Neuronal stem cell (in vitro differentiated cells): ENCODE measurements at regions not wholly inside any gene's neighbourhood (a gene's known extent, or its start where the extent isn't known, plus 50 kb on each side); places are given as distances from the start of the nearest gene placed in this dataset.

Experiments
- DNase-seq: peaks from one replicate; pipeline ENCODE4 v3.0.0-alpha.2; 2013; ENCODE audit warnings: low spot score
- H2AFZ ChIP-seq: one replicate; pipeline ENCODE4 v1.6.1; 2013; ENCODE audit warnings: mild to moderate bottlenecking, low read length, inconsistent platforms
- H2AK5ac ChIP-seq: 2 replicates; pipeline ENCODE4 v1.6.1; 2013; ENCODE audit warnings: low read depth, mild to moderate bottlenecking, inconsistent platforms, low read length, moderate library complexity, mixed read lengths
- H2BK120ac ChIP-seq: 2 replicates; pipeline ENCODE4 v1.6.1; 2013; ENCODE audit warnings: low read depth, mild to moderate bottlenecking, inconsistent platforms, low read length, moderate library complexity, mixed read lengths
- H2BK12ac ChIP-seq: one replicate; pipeline ENCODE4 v1.6.1; 2013; ENCODE audit warnings: low read length, inconsistent platforms
- H2BK15ac ChIP-seq: 2 replicates; pipeline ENCODE4 v1.6.1; 2013; ENCODE audit warnings: mild to moderate bottlenecking, low read length, inconsistent platforms, mixed read lengths
- H2BK5ac ChIP-seq: one replicate; pipeline ENCODE4 v1.6.1; 2013; ENCODE audit warnings: inconsistent platforms, mild to moderate bottlenecking, low read length, moderate library complexity
- H3K14ac ChIP-seq: one replicate; pipeline ENCODE4 v1.6.1; 2013; ENCODE audit warnings: low read length, inconsistent platforms
- H3K18ac ChIP-seq: 2 replicates; pipeline ENCODE4 v1.6.1; 2013; ENCODE audit warnings: low read length, inconsistent platforms
- H3K23ac ChIP-seq: 2 replicates; pipeline ENCODE4 v1.6.1; 2013; ENCODE audit warnings: low read depth, mild to moderate bottlenecking, mixed read lengths, low read length, inconsistent platforms; ENCODE audit not compliant: poor library complexity
- H3K27ac ChIP-seq: replicated peaks from 3 replicates; pipeline ENCODE4 v1.5.1; 2013; ENCODE audit warnings: low read length, inconsistent platforms
- H3K27me3 ChIP-seq, 3 experiments: 2 replicates each; pipeline ENCODE4 v1.6.1; 2013; ENCODE audit warnings: low read length in 3 of 3, mild to moderate bottlenecking in 2 of 3, inconsistent platforms in 1 of 3, low read depth in 1 of 3, mixed read lengths in 1 of 3, moderate library complexity in 1 of 3; ENCODE audit not compliant: control insufficient read depth in 3 of 3, insufficient read depth in 3 of 3
- H3K36me3 ChIP-seq, 2 donors: replicated peaks in 1 of 2; 2 replicates each; pipeline ENCODE4 v1.6.1; 2013; ENCODE audit warnings: low read length in 2 of 2; ENCODE audit not compliant: control insufficient read depth in 2 of 2, insufficient read depth in 2 of 2
- H3K4ac ChIP-seq: 2 replicates; pipeline ENCODE4 v1.6.1; 2013; ENCODE audit warnings: inconsistent platforms, mild to moderate bottlenecking, low read length, moderate library complexity
- H3K4me1 ChIP-seq, 2 donors: 1 replicate in 1 of 2; 2 replicates in 1 of 2; pipeline ENCODE4 v1.6.1; 2013; ENCODE audit warnings: low read length in 2 of 2, low read depth in 1 of 2; ENCODE audit not compliant: control insufficient read depth in 2 of 2, insufficient read depth in 1 of 2
- H3K4me2 ChIP-seq: one replicate; pipeline ENCODE4 v1.6.1; 2013; ENCODE audit warnings: mild to moderate bottlenecking, low read length, inconsistent platforms; ENCODE audit not compliant: insufficient read depth, poor library complexity, severe bottlenecking
- H3K4me3 ChIP-seq, 2 donors: 2 replicates each; pipeline ENCODE4 v1.5.1; 2013; ENCODE audit warnings: low read length in 2 of 2, mild to moderate bottlenecking in 2 of 2, inconsistent platforms in 1 of 2, moderate library complexity in 1 of 2
- H3K79me1 ChIP-seq: one replicate; pipeline ENCODE4 v1.6.1; 2013; ENCODE audit warnings: low read depth, mild to moderate bottlenecking, inconsistent platforms, low read length, moderate library complexity
- H3K9ac ChIP-seq: one replicate; pipeline ENCODE4 v1.6.1; 2013; ENCODE audit warnings: mild to moderate bottlenecking, low read depth, low read length, inconsistent platforms; ENCODE audit not compliant: poor library complexity
- H3K9me3 ChIP-seq, 2 donors: replicated peaks in 1 of 2; 2 replicates each; pipeline versions ENCODE3 to v1.6.1; 2013; ENCODE audit warnings: low read length in 2 of 2, mild to moderate bottlenecking in 2 of 2, inconsistent platforms in 1 of 2, low read depth in 1 of 2, mixed read lengths in 1 of 2, moderate library complexity in 1 of 2; ENCODE audit not compliant: control insufficient read depth in 2 of 2, insufficient read depth in 1 of 2
- H4K8ac ChIP-seq: one replicate; pipeline ENCODE4 v1.6.1; 2013; ENCODE audit warnings: low read depth, mild to moderate bottlenecking, inconsistent platforms, low read length, moderate library complexity
- H4K91ac ChIP-seq: one replicate; pipeline ENCODE4 v1.6.1; 2013; ENCODE audit warnings: low read length, low read depth, mild to moderate bottlenecking, inconsistent platforms; ENCODE audit not compliant: poor library complexity
- WGBS, 2 donors: extraction: QIAGEN DNeasy Blood & Tissue Kit; methylation state at CpG; one replicate each; pipeline ENCODE4 v1.1.7; 2013; ENCODE audit warnings: missing lambda C conversion rate in 2 of 2, mixed read lengths in 1 of 2; ENCODE audit not compliant: insufficient read length in 2 of 2, insufficient replicate concordance in 1 of 2; ENCODE audit errors: extremely low coverage in 2 of 2; 5-methylcytosine and 5-hydroxymethylcytosine counted together

DNA sequence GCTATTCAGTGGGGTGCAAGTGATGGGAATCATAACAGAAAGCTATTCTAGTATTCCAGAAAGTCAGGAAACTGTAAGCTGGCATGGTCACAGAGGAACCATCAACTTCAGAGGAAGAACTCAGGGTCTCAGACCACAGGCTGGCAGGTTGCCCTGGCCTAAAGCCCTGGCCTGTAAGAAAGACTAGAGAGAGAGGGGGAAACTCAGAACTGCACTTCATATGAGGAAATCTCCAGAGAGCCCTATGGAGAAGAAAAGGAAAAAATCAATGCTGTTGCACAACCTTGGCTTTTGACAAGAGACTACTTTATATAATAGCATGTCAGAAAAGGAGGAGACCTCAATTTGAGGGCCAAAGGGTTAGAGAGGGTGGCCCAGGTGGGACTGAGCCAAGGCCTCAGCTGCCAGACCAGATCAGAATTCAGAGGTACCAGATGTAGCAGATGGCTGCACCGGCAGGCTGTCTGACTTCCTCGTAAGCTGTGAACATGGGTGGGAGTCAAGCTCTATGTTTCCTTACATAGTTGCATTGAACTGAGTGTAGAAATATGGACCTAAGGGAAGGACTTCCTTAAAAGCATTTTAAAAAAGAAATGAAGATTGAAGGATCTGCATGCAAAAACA is 333.8 kb downstream of the PDCD6IP start:
- Histone ChIP-seq H3K9me3 (no peaks in the 10 kb centered on the region), H2BK15ac (no peak overlapping the region), H3K79me1 (no peaks in the 10 kb centered on the region), H4K91ac (no peak overlapping the region), H3K14ac (no peak overlapping the region), H2BK120ac (no peak overlapping the region), H2AFZ (no peak overlapping the region), H4K8ac (no peak overlapping the region), H3K4me2 (no peak overlapping the region), H3K4me1 (peaks cover 0 to 1% of the 10 kb centered on the region in 2 donors), H2BK5ac (no peak overlapping the region), H3K27me3 (no peaks in the 10 kb centered on the region), H3K23ac (no peak overlapping the region), H3K27ac (no peak overlapping the region), H2AK5ac (no peak overlapping the region), H3K36me3 (no peaks in the 10 kb centered on the region), H3K9ac (no peak overlapping the region), H3K4ac (no peak overlapping the region), H3K4me3 (no peak overlapping the region), H3K18ac (no peak overlapping the region), H2BK12ac (no peak overlapping the region)
- DNase-seq: no peak
- WGBS, 2 donors: no CpG with 5 or more reads among the region's 2 CpGs

DNA sequence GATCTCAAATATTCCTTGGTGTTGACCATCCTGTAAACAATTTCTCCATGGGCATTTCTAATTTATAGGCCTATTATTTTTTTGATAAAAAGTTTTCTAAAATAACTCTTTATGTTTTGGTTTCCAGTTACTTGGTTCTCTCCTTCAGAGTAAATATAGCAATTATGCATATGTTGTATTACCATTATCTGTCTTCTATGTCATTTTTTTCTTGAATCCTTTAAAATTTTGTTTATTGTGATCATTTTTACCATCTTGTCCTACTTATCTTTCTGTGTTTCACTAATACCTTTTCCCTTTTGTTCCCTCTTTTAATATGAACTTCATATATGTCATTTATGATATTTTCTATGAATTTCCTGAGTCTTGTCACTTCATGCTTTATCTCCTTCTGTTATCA is 341.1 kb downstream of the PDCD6IP start:
- Histone ChIP-seq H2AFZ (no peak overlapping the region), H3K23ac (no peak overlapping the region), H2BK12ac (no peak overlapping the region), H3K79me1 (no peaks in the 10 kb centered on the region), H3K9me3 (no peaks in the 10 kb centered on the region), H4K91ac (no peak overlapping the region), H3K9ac (no peak overlapping the region), H2AK5ac (no peak overlapping the region), H3K18ac (no peak overlapping the region), H3K4me3 (no peak overlapping the region), H4K8ac (no peak overlapping the region), H3K36me3 (no peaks in the 10 kb centered on the region), H3K4me2 (no peak overlapping the region), H3K4me1 (no peaks in the 10 kb centered on the region), H3K27ac (no peak overlapping the region), H2BK15ac (no peak overlapping the region), H3K14ac (no peak overlapping the region), H2BK5ac (no peak overlapping the region), H3K4ac (no peak overlapping the region), H3K27me3 (no peaks in the 10 kb centered on the region), H2BK120ac (no peak overlapping the region)
- no peak for DNase-seq

DNA sequence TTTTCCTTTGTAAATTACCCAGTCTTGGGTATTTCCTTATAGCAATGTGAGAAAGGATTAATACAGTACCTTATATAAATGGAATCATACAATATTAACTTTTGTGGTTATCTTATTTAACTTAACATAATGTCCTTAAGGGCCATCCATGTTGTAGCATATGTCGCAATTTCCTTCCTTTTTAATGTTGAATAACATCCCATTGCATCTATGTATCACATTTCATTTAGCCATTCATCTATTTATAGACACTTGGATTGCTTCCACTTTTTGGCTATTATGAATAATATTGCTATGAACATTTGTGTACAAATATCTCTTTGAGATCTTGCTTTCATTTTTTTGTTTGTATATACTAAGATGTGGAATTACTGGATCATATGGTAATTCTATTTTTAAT is 342.2 kb downstream of the PDCD6IP start:
- Histone ChIP-seq H2BK5ac (no peak overlapping the region), H2BK12ac (no peak overlapping the region), H4K91ac (no peak overlapping the region), H2BK120ac (no peak overlapping the region), H2AFZ (no peak overlapping the region), H3K79me1 (no peaks in the 10 kb centered on the region), H4K8ac (no peak overlapping the region), H3K4ac (no peak overlapping the region), H3K9ac (no peak overlapping the region), H2BK15ac (no peak overlapping the region), H3K23ac (no peak overlapping the region), H3K27ac (no peak overlapping the region), H3K27me3 (no peaks in the 10 kb centered on the region), H2AK5ac (no peak overlapping the region), H3K4me2 (no peak overlapping the region), H3K18ac (no peak overlapping the region), H3K4me3 (no peak overlapping the region), H3K36me3 (no peaks in the 10 kb centered on the region), H3K4me1 (no peaks in the 10 kb centered on the region), H3K14ac (no peak overlapping the region), H3K9me3 (no peaks in the 10 kb centered on the region)
- WGBS, 2 donors: no CpG with 5 or more reads among the region's 1 CpG
- no peak for DNase-seq

DNA sequence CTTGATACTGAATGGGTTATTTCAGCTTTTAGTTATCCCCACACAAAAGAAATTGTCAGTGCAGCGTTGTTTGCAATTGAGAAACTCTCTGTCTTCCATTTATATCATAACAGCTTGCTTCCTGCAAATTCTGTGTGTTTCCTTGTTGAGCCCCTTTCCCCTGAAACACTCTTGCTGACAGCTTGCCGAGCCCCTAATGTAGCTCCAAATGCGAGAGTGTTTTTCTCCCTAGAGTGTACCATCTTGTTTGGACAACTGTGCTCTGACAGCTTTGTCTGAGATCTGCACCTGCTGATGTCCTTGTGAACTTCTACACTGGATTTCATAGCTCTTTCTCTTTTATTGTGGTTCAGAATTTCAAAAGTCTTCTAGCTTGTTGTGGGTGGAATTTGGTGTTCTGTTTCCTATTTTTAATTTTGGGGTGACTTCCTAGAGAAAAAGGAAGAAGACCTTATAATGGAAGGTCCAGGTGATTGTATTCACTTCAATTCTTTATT is 343.5 kb downstream of the PDCD6IP start:
- Histone ChIP-seq H3K4me3 (no peak overlapping the region), H3K36me3 (no peaks in the 10 kb centered on the region), H2BK120ac (no peak overlapping the region), H3K9me3 (no peaks in the 10 kb centered on the region), H3K4me1 (peaks cover 0 to 4% of the 10 kb centered on the region in 2 donors), H2BK15ac (no peak overlapping the region), H3K27ac (no peak overlapping the region), H3K9ac (no peak overlapping the region), H2BK12ac (no peak overlapping the region), H2AK5ac (no peak overlapping the region), H3K27me3 (no peaks in the 10 kb centered on the region), H4K91ac (no peak overlapping the region), H2BK5ac (no peak overlapping the region), H3K23ac (no peak overlapping the region), H3K79me1 (no peaks in the 10 kb centered on the region), H3K18ac (no peak overlapping the region), H3K4ac (no peak overlapping the region), H3K4me2 (no peak overlapping the region), H2AFZ (no peak overlapping the region), H3K14ac (no peak overlapping the region), H4K8ac (no peak overlapping the region)
- no peak for DNase-seq
- no CpG with 5 or more reads among the region's 3 CpGs for WGBS, 2 donors
